ENCODE measurements at regions not wholly inside any gene's neighbourhood (a gene's known extent, or its start where the extent isn't known, plus 50 kb on each side); places are given as distances from the start of the nearest gene placed in this dataset.

DNA sequence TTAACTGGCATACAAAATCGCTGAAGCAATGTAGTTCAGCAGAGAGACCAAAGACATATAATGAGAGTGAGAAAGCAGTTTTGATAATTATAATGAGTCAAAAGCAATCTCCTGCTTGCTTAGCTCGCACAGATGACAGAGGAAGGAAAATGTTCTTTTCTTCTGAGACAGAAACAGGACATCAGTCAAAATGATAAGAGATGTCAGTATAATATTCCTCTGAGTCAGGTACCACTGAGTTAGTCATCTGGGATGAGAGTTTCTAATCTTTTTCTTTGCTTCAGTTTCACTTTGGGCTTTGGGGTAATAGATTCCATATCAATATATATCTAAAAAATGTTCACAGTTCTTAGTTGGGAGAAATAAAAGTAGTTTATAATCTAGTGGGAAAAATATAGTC is 387.2 kb downstream of the PCDH7 start:
- Histone ChIP-seq H3K4me2 (no peak overlapping the region), H3K9me3 (no peaks in the 10 kb centered on the region), H3K27ac (no peak overlapping the region), H3K4me1 (no peaks in the 10 kb centered on the region), H3K4me3 (no peak overlapping the region)
- TF ChIP-seq, protein P1, sequence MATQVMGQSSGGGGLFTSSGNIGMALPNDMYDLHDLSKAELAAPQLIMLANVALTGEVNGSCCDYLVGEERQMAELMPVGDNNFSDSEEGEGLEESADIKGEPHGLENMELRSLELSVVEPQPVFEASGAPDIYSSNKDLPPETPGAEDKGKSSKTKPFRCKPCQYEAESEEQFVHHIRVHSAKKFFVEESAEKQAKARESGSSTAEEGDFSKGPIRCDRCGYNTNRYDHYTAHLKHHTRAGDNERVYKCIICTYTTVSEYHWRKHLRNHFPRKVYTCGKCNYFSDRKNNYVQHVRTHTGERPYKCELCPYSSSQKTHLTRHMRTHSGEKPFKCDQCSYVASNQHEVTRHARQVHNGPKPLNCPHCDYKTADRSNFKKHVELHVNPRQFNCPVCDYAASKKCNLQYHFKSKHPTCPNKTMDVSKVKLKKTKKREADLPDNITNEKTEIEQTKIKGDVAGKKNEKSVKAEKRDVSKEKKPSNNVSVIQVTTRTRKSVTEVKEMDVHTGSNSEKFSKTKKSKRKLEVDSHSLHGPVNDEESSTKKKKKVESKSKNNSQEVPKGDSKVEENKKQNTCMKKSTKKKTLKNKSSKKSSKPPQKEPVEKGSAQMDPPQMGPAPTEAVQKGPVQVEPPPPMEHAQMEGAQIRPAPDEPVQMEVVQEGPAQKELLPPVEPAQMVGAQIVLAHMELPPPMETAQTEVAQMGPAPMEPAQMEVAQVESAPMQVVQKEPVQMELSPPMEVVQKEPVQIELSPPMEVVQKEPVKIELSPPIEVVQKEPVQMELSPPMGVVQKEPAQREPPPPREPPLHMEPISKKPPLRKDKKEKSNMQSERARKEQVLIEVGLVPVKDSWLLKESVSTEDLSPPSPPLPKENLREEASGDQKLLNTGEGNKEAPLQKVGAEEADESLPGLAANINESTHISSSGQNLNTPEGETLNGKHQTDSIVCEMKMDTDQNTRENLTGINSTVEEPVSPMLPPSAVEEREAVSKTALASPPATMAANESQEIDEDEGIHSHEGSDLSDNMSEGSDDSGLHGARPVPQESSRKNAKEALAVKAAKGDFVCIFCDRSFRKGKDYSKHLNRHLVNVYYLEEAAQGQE (IDR thresholded peaks at IDR 0.05), result no peak
- TF ChIP-seq ZSCAN20 (CRISPR knock-in tag; IDR thresholded peaks at IDR 0.05), result no peak
- TF ChIP-seq ZNF302 (CRISPR knock-in tag; IDR thresholded peaks at IDR 0.05), result no peak
- TF ChIP-seq EHMT2 (IDR thresholded peaks at IDR 0.05; ENCODE audit: low read depth), result no peak
- TF ChIP-seq HOXB5 (CRISPR knock-in tag; IDR thresholded peaks at IDR 0.05), result no peak
- no peak for TF ChIP-seq MYC (IDR thresholded peaks at IDR 0.05; ENCODE audit: borderline replicate concordance, low read length)
- no peak for TF ChIP-seq RFX5 (IDR thresholded peaks at IDR 0.05)
- TF ChIP-seq GATA3 (IDR thresholded peaks at IDR 0.05; ENCODE audit: borderline replicate concordance), result no peak
- no peak for TF ChIP-seq RAD21 (conservative IDR thresholded peaks at IDR 0.05 in 1 of 2, IDR thresholded peaks at IDR 0.05 in 1 of 2)
- no peak for TF ChIP-seq HMGXB4 (CRISPR knock-in tag; IDR thresholded peaks at IDR 0.05; ENCODE audit: borderline replicate concordance)
- TF ChIP-seq BCL3 (IDR thresholded peaks at IDR 0.05), result no peak
- no peak for TF ChIP-seq MAZ (IDR thresholded peaks at IDR 0.05; ENCODE audit: borderline replicate concordance, low read depth, low read length)
- no peak for TF ChIP-seq RARB (CRISPR knock-in tag; IDR thresholded peaks at IDR 0.05)
- no peak for TF ChIP-seq RCOR1 (IDR thresholded peaks at IDR 0.05; ENCODE audit: low read depth, low read length)
- no peak for TF ChIP-seq NPAS2 (CRISPR knock-in tag; IDR thresholded peaks at IDR 0.05; ENCODE audit: borderline replicate concordance)
- no peak for TF ChIP-seq FOSL2 (IDR thresholded peaks at IDR 0.05)
- TF ChIP-seq FOSL2 (CRISPR knock-in tag; IDR thresholded peaks at IDR 0.05), result no peak
- no peak for TF ChIP-seq HOXA7 (CRISPR knock-in tag; IDR thresholded peaks at IDR 0.05)
- TF ChIP-seq, protein P2, sequence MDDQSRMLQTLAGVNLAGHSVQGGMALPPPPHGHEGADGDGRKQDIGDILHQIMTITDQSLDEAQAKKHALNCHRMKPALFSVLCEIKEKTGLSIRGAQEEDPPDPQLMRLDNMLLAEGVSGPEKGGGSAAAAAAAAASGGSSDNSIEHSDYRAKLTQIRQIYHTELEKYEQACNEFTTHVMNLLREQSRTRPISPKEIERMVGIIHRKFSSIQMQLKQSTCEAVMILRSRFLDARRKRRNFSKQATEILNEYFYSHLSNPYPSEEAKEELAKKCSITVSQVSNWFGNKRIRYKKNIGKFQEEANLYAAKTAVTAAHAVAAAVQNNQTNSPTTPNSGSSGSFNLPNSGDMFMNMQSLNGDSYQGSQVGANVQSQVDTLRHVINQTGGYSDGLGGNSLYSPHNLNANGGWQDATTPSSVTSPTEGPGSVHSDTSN (IDR thresholded peaks at IDR 0.05), result no peak
- TF ChIP-seq CHD4 (IDR thresholded peaks at IDR 0.05; ENCODE audit: borderline replicate concordance), result no peak
- TF ChIP-seq POLR2AphosphoS2 (conservative IDR thresholded peaks at IDR 0.05; ENCODE audit: low read length), result no peak
- FAIRE-seq (no peak), DNase-seq (ENCODE audit: low read depth in 1 of 2, low spot score in 1 of 2) (no peak), ATAC-seq (no peak)
- ChIA-PET POLR2A (no interaction called here), CTCF (no interaction called here)
- WGBS (ENCODE audit: missing lambda C conversion rate), result 13% methylated on average over 2 of the region's 2 CpGs
